ENCODE measurements at regions not wholly inside any gene's neighbourhood (a gene's known extent, or its start where the extent isn't known, plus 50 kb on each side); places are given as distances from the start of the nearest gene placed in this dataset.

GRCh38 chr6:44668976-44669934 lies 281.7 kb downstream of the CDC5L start:
- TF ChIP-seq CTCF (IDR thresholded peaks at IDR 0.05), result no peak
- no peak for TF ChIP-seq EP300 (IDR thresholded peaks at IDR 0.05)
